GM18868 (cell line): ENCODE measurements at regions not wholly inside any gene's neighbourhood (a gene's known extent, or its start where the extent isn't known, plus 50 kb on each side); places are given as distances from the start of the nearest gene placed in this dataset.

Source experiments
- ATAC-seq: cut with Tn5 transposase; IDR thresholded peaks from one replicate; pipeline ENCODE4 v1.9.1; 2021; ENCODE audit warnings: mild to moderate bottlenecking, moderate library complexity; ENCODE audit not compliant: unreplicated experiment

GRCh38 chr10:131620904-131621303, 279.9 kb upstream of the PPP2R2D start:
- no peak for ATAC-seq

- ATAC-seq = no peak
These were observed 278.8 kb upstream of the PPP2R2D start for GRCh38 chr10:131621784-131622624.

GRCh38 chr10:131625041-131625440, 275.8 kb upstream of the PPP2R2D start:
- ATAC-seq = no peak

- ATAC-seq = no peak
These were observed 274.5 kb upstream of the PPP2R2D start for GRCh38 chr10:131626274-131626673.

GRCh38 chr10:131629026-131629770, 271.6 kb upstream of the PPP2R2D start:
- no peak for ATAC-seq

- ATAC-seq = no peak
These were observed 270.0 kb upstream of the PPP2R2D start for GRCh38 chr10:131630772-131631258.

- ATAC-seq = no peak
These were observed 269.2 kb upstream of the PPP2R2D start for GRCh38 chr10:131631619-131632018.

GRCh38 chr10:131635564-131636015, 265.2 kb upstream of the PPP2R2D start:
- peak; percentile 46 for ATAC-seq

GRCh38 chr10:131636116-131636515, 264.7 kb upstream of the PPP2R2D start:
- ATAC-seq = no peak

- no peak for ATAC-seq
These were observed 263.7 kb upstream of the PPP2R2D start for GRCh38 chr10:131636841-131637724.

- no peak for ATAC-seq
These were observed 262.5 kb upstream of the PPP2R2D start for GRCh38 chr10:131638049-131638879.

GRCh38 chr10:131638880-131639278, 261.9 kb upstream of the PPP2R2D start:
- ATAC-seq = no peak

- ATAC-seq = no peak
These were observed 260.7 kb upstream of the PPP2R2D start for GRCh38 chr10:131640045-131640644.

- ATAC-seq = peak; percentile 97
These were observed 259.6 kb upstream of the PPP2R2D start for GRCh38 chr10:131641231-131641630.

GRCh38 chr10:131641898-131642297, 258.9 kb upstream of the PPP2R2D start:
- ATAC-seq = no peak

- no peak for ATAC-seq
These were observed 257.8 kb upstream of the PPP2R2D start for GRCh38 chr10:131642966-131643365.

- ATAC-seq = no peak
These were observed 256.5 kb upstream of the PPP2R2D start for GRCh38 chr10:131644289-131644688.

GRCh38 chr10:131644864-131645658, 255.7 kb upstream of the PPP2R2D start:
- ATAC-seq = no peak

GRCh38 chr10:131645756-131646155, 255.1 kb upstream of the PPP2R2D start:
- no peak for ATAC-seq
